H1 (cell line): ENCODE measurements at regions not wholly inside any gene's neighbourhood (a gene's known extent, or its start where the extent isn't known, plus 50 kb on each side); places are given as distances from the start of the nearest gene placed in this dataset.

Experiments used
- CHD7 ChIP-seq: fragments of 300-600 bp; sonication (generic); IDR thresholded peaks from 2 replicates; pipeline ENCODE4 v1.7.1; 2012; ENCODE audit warnings: low read length, moderate library complexity, mild to moderate bottlenecking, inconsistent platforms; ENCODE audit not compliant: insufficient replicate concordance
- CTBP2 ChIP-seq: IDR thresholded peaks from 2 replicates; pipeline ENCODE4 v1.7.0; 2011; ENCODE audit warnings: borderline replicate concordance, mild to moderate bottlenecking, moderate library complexity, mixed read lengths, low read length; ENCODE audit not compliant: insufficient read depth, insufficient read length
- JUN ChIP-seq: IDR thresholded peaks from 2 replicates; pipeline ENCODE4 v1.6.1; 2011; ENCODE audit warnings: low read depth, mild to moderate bottlenecking, improper control_type of control experiment, low read length
- MAFK ChIP-seq: IDR thresholded peaks from 2 replicates; pipeline ENCODE4 v1.6.1; 2012; ENCODE audit warnings: low read depth, mild to moderate bottlenecking, improper control_type of control experiment, low read length
- RBBP5 ChIP-seq: IDR thresholded peaks from 2 replicates; pipeline ENCODE4 v1.7.1; 2012; ENCODE audit warnings: low read depth, mild to moderate bottlenecking, inconsistent platforms, low read length, moderate library complexity, borderline replicate concordance
- RFX5 ChIP-seq: IDR thresholded peaks from 2 replicates; pipeline ENCODE4 v1.6.1; 2011; ENCODE audit warnings: low read depth, low read length, improper control_type of control experiment, borderline replicate concordance
- RXRA ChIP-seq: IDR thresholded peaks from 2 replicates; pipeline ENCODE4 v1.6.1; 2011; ENCODE audit warnings: low read depth, mild to moderate bottlenecking, low read length, moderate library complexity; ENCODE audit not compliant: insufficient read depth
- SP2 ChIP-seq: IDR thresholded peaks from 2 replicates; pipeline ENCODE4 v1.6.1; 2012; ENCODE audit warnings: mild to moderate bottlenecking, low read length, inconsistent platforms
- TAF1 ChIP-seq: IDR thresholded peaks from 2 replicates; pipeline ENCODE4 v1.6.1; 2011; ENCODE audit warnings: mild to moderate bottlenecking, low read depth, low read length
- TF ChIP-seq, protein P1 (sequence below): IDR thresholded peaks from 2 replicates; pipeline ENCODE4 v1.6.1; 2011; ENCODE audit warnings: low read length, improper control_type of control experiment

DNA sequence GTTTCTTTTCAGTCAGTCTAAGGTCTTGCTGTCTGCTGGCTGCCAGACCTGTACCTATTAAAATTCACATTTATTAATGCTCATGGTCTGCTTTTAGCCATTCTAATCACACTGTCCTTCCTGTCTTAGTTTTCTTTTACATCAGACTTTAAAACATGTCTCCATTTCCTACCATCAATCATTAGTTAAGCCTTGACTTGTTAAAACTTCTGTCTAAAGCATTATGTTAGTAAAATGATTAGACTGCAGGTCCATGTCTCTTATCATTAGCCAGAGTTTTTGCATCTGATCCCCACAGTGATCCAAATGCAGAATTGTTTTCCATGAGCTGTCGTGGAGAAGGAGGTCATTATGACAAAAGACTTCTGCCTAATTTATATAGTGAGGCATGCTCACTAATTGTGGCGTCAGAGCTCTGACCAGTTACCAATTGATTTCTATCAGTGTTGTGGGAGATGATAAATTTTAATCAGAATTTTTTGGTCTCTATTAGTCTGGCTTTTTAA is 226.5 kb downstream of the DKK1 start (continued):
- TF ChIP-seq CHD7 = no peak
- no peak for TF ChIP-seq RXRA
- no peak for TF ChIP-seq MAFK
- TF ChIP-seq TAF1 = no peak
- TF ChIP-seq CTBP2 = no peak
- TF ChIP-seq, protein P1, sequence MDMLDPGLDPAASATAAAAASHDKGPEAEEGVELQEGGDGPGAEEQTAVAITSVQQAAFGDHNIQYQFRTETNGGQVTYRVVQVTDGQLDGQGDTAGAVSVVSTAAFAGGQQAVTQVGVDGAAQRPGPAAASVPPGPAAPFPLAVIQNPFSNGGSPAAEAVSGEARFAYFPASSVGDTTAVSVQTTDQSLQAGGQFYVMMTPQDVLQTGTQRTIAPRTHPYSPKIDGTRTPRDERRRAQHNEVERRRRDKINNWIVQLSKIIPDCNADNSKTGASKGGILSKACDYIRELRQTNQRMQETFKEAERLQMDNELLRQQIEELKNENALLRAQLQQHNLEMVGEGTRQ = no peak
- TF ChIP-seq JUN = no peak
- no peak for TF ChIP-seq SP2
- no peak for TF ChIP-seq RFX5
- no peak for TF ChIP-seq RBBP5
